Head of caudate nucleus (tissue), 42 donors: ENCODE measurements at regions not wholly inside any gene's neighbourhood (a gene's known extent, or its start where the extent isn't known, plus 50 kb on each side); places are given as distances from the start of the nearest gene placed in this dataset.
A peak's percentile ranks its signal among the peaks of the same experiment; 100 is the strongest.

Experiments used
- DNase-seq, 42 donors: peaks; one replicate each; pipeline versions ENCODE4 v3.0.0 to v3.0.0-alpha.2; 2020 to 2021; ENCODE audit warnings: mixed read lengths in 7 of 42
- intact Hi-C: fragments of 100-400 bp; cut with DNase I; formaldehyde crosslinking; loops from one replicate; pipeline ENCODE4 v1.15.0; 2022

- intact Hi-C loops: no loop called here
- no peak for DNase-seq
Observed at GRCh38 chr13:53545340-53545941, 516.8 kb downstream of the OLFM4 start.

GRCh38 chr13:53560556-53560955 lies 531.9 kb downstream of the OLFM4 start:
- DNase-seq: no peak
- intact Hi-C loops: no loop called here

DNA sequence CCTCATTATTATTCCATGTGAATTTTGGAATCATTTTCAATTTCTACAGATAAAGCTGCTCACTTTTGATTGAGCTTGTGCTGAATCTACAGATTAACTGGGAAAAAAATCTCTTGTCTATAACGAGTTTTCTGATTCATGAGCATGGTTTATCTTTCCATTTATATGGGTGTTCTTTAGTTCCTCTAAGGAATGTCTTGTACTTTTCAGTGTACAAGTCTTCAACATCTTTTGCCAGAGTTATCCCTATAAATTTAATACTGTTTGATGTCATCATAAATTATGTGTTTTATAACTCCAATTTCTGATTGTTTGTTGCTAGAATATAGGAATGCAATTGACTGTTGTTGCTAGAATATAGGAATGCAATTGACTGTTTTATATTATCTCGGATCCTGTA lies 533.8 kb downstream of the OLFM4 start:
- no peak for DNase-seq
- intact Hi-C loops: no loop called here

- intact Hi-C loops: no loop called here
- DNase-seq: no peak
Observed at GRCh38 chr13:53568491-53568890, 539.9 kb downstream of the OLFM4 start.

GRCh38 chr13:53569453-53569852 lies 540.8 kb downstream of the OLFM4 start:
- intact Hi-C loops: no loop called here
- peak in 1 of 42 donors; percentile 5 for DNase-seq

DNA sequence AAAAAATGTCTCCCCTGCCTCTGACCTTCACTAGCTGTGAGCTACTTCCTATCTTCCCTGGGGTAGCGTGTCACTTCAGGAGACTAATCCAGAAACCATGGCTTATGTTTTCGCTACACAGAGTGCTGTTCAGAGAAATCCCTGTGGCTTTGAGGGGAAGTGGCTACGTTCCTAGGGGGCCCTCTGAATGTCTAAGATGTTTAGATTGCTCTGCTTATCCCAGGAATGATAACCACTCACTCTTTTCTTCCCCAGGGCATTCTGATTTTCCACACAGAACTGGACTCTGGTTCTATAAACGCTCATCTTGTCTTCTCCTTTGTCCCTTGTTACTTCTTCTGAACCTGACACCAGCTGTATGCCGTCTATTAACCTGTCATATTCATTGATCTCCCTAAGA lies 572.5 kb downstream of the OLFM4 start:
- DNase-seq: no peak
- intact Hi-C loops: no loop called here

GRCh38 chr13:53605326-53605725 lies 576.7 kb downstream of the OLFM4 start:
- intact Hi-C loops: no loop called here
- DNase-seq: no peak

DNA sequence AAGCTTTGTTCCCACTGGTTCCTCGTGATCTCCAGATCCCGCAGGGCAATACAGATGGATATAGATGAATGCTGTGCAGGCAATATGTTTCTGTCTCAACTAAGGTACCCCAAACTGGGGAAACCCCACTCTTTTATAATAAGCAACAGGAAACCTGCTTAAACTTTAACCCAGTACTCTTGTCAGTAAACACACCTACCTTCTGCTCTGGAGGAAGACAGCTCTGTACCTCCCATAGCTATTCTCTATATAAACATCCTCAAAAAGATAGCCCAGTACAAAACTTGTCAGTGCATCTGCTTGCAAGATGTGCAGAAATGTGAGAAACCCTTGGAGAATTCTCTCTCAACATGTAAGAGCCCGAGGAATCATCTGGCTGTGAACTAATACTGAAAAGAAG lies 583.6 kb downstream of the OLFM4 start:
- no peak for DNase-seq
- intact Hi-C loops: no loop called here

DNA sequence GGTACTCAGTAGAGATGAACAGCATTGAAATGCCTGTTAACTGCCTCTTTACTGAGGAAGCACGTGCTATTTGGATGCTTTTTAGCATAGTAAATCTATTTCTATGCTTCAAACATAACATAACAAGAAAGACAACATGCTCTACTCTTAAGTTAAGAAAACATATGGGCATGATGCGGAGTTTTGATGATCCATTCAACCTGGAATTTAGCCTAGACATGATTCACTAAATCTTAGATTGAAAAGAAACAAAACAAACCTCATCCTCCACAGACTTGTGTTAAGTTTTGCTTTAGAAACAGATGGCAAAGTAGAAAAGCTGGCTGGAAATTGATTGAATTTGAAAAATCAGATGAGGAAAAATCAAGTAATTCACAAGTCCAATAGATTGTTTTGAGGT lies 593.8 kb downstream of the OLFM4 start:
- intact Hi-C loops: no loop called here
- no peak for DNase-seq

- DNase-seq: no peak
- intact Hi-C loops: no loop called here
Observed at GRCh38 chr13:53623146-53623545, 594.5 kb downstream of the OLFM4 start.

GRCh38 chr13:53631511-53631910 lies 602.9 kb downstream of the OLFM4 start:
- intact Hi-C loops: no loop called here
- no peak for DNase-seq

DNA sequence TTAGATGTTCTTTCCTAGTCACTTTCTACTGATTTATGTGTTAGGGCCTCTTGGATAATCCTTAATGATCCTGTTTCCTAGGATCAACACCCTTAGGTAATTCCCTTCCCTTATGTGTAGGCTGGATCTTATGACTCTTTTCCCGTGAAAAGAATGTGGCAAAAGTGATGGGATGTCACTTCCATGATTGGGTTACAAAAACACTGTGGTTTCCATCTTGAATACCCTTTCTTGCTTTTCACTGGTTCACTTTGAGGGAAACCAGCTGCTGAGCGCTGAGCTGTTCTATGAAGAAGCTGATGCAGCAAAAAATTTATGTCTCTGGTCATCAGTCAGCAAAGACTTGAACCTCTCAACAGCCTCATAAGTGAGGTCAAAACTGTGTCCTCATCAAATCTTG lies 609.4 kb downstream of the OLFM4 start:
- intact Hi-C loops: no loop called here
- no peak for DNase-seq

GRCh38 chr13:53642306-53642705 lies 613.7 kb downstream of the OLFM4 start:
- intact Hi-C loops: no loop called here

DNA sequence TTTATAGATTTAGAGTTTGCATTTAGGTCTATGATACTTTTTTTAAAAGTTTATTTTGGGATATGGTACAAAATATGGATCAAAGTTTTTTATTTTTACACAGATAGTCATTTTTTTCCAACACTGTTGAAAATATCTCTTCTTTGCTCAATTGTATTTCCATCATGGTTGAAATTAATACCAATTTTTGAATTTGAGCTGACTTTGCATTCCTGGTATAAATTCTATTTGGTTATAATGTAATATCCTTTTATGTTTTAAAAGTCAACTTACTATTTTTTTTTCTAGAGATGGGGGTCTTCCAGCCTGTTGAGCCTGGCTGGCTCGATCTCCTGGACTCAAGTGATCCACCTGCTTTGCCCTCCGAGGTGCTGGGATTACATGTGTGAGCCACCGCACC lies 620.1 kb downstream of the OLFM4 start:
- DNase-seq: no peak
- intact Hi-C loops: no loop called here

More at GRCh38 chr13:53642306-53642705, 613.7 kb downstream of the OLFM4 start:
- DNase-seq: no peak

DNA sequence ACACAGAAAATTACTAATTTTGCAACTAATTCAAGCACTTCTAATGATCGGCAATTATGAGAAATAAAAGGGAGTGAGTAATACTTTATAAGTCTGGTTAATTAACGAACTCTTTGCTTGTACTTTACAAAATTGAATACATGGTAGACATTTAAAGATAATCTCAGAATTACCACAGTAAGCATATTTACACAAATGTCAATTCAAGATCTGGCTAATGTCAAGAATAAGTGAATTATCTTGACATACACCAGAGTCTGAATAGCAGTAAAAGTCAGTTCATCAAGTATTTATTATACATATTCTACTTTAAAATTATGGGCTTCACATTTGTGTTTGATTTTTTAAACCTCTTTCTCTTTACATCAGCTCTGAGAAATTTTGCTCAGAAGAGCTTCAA lies 643.4 kb downstream of the OLFM4 start:
- intact Hi-C loops: no loop called here
- DNase-seq: no peak

GRCh38 chr13:53683146-53683545 lies 654.5 kb downstream of the OLFM4 start:
- no peak for DNase-seq

GRCh38 chr13:53683608-53684007 lies 655.0 kb downstream of the OLFM4 start:
- DNase-seq: no peak
- intact Hi-C loops: no loop called here

More at GRCh38 chr13:53683146-53683545, 654.5 kb downstream of the OLFM4 start:
- intact Hi-C loops: no loop called here

GRCh38 chr13:53691417-53691816 lies 662.8 kb downstream of the OLFM4 start:
- intact Hi-C loops: no loop called here
- DNase-seq: no peak

GRCh38 chr13:53694814-53695532 lies 666.4 kb downstream of the OLFM4 start:
- DNase-seq: no peak
- intact Hi-C loops: no loop called here

- intact Hi-C loops: no loop called here
Observed at GRCh38 chr13:53703371-53704080, 674.9 kb downstream of the OLFM4 start.

GRCh38 chr13:53719281-53719680 lies 690.7 kb downstream of the OLFM4 start:
- no peak for DNase-seq
- intact Hi-C loops: no loop called here

More at GRCh38 chr13:53703371-53704080, 674.9 kb downstream of the OLFM4 start:
- no peak for DNase-seq
